Testis (tissue), 2 donors: ENCODE measurements at regions not wholly inside any gene's neighbourhood (a gene's known extent, or its start where the extent isn't known, plus 50 kb on each side); places are given as distances from the start of the nearest gene placed in this dataset.

Experiments
- POLR2A ChIP-seq: fragments of 450-650 bp; IDR thresholded peaks from one replicate; pipeline ENCODE4 v1.6.1; 2017; ENCODE audit warnings: antibody characterized with exemption, mild to moderate bottlenecking, moderate library complexity
- TF ChIP-seq, protein P1 (sequence below), 3 experiments: fragments of 450-650 bp in 2 of 3; fragments of 200-600 bp in 1 of 3; sonication (generic) in 1 of 3; IDR thresholded peaks; one replicate each; pipeline ENCODE4 v1.5.1; 2016 to 2019; ENCODE audit warnings: antibody characterized with exemption in 3 of 3, mild to moderate bottlenecking in 2 of 3, moderate library complexity in 1 of 3

DNA sequence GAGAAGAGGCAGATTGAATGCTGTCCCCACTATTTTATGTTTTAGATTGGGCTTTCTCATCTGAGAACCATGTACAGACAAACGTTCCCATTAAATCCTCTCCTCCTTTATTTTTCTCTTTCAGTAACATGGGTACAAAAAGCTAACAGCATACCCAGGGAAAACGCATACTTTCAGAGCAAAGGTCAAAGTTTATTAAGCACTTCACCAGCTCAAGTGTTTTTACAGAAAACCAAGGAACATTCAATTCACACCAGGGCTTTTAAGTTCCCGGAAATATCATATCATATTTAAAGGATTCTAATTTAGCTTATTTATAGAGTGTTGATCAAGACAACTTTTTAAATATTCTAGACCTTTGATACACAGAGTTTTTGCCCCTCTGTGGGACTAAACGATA, 271.5 kb upstream of the C1orf87 start:
- TF ChIP-seq, protein P1, sequence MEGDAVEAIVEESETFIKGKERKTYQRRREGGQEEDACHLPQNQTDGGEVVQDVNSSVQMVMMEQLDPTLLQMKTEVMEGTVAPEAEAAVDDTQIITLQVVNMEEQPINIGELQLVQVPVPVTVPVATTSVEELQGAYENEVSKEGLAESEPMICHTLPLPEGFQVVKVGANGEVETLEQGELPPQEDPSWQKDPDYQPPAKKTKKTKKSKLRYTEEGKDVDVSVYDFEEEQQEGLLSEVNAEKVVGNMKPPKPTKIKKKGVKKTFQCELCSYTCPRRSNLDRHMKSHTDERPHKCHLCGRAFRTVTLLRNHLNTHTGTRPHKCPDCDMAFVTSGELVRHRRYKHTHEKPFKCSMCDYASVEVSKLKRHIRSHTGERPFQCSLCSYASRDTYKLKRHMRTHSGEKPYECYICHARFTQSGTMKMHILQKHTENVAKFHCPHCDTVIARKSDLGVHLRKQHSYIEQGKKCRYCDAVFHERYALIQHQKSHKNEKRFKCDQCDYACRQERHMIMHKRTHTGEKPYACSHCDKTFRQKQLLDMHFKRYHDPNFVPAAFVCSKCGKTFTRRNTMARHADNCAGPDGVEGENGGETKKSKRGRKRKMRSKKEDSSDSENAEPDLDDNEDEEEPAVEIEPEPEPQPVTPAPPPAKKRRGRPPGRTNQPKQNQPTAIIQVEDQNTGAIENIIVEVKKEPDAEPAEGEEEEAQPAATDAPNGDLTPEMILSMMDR (IDR thresholded peaks at IDR 0.05): no peak
- no peak for TF ChIP-seq POLR2A
